IMR-90 (cell line): ENCODE measurements at regions not wholly inside any gene's neighbourhood (a gene's known extent, or its start where the extent isn't known, plus 50 kb on each side); places are given as distances from the start of the nearest gene placed in this dataset.

Source experiments
- ATAC-seq: fragments of 200-7000 bp; cut with Tn5 transposase; 2 replicates; pipeline ENCODE4 v1.9.1; 2020; ENCODE audit warnings: low read depth, mild to moderate bottlenecking, moderate library complexity
- BruUV-seq: library from RNA; stranded (reverse); fragments of 400-500 nt; replicated peaks from 2 replicates; lab custom pipeline; 2021; lab: Mats Ljungman, UMichigan
- CTCF ChIA-PET: fragments of 300-600 bp; formaldehyde crosslinking; extraction: SDS; loops from one replicate; lab custom pipeline; 2021; ENCODE audit warnings: antibody characterized with exemption; lab: Yijun Ruan, JAX
- POLR2A ChIA-PET: fragments of 300-600 bp; sonication (Branson Sonifier 250); formaldehyde crosslinking; loops from one replicate; lab custom pipeline; 2022; ENCODE audit warnings: antibody characterized with exemption; ENCODE audit not compliant: unreplicated experiment; lab: Charles Lee
- DNase-seq: peaks from one replicate; pipeline ENCODE4 v3.0.0; 2013
- H2AFZ ChIP-seq: replicated peaks from 2 replicates; pipeline ENCODE3; 2013; ENCODE audit warnings: low read length, mild to moderate bottlenecking; ENCODE audit not compliant: poor library complexity
- H2AK5ac ChIP-seq: 2 replicates; pipeline ENCODE4 v1.6.1; 2013; ENCODE audit warnings: low read depth, low read length, inconsistent platforms
- H2AK9ac ChIP-seq: replicated peaks from 2 replicates; pipeline ENCODE3; 2013; ENCODE audit warnings: mild to moderate bottlenecking, low read depth, low read length, moderate library complexity; ENCODE audit not compliant: poor library complexity
- H2BK120ac ChIP-seq: 2 replicates; pipeline ENCODE4 v1.6.1; 2013; ENCODE audit warnings: low read depth, low read length, inconsistent platforms
- H2BK15ac ChIP-seq: 3 replicates; pipeline ENCODE4 v1.6.1; 2013; ENCODE audit warnings: low read depth, low read length, inconsistent platforms
- H2BK20ac ChIP-seq: 2 replicates; pipeline ENCODE4 v1.6.1; 2013; ENCODE audit warnings: low read depth, mild to moderate bottlenecking, inconsistent platforms, low read length, moderate library complexity
- H2BK5ac ChIP-seq: 2 replicates; pipeline ENCODE4 v1.6.1; 2013; ENCODE audit warnings: mild to moderate bottlenecking, low read depth, low read length, inconsistent platforms; ENCODE audit not compliant: poor library complexity, severe bottlenecking
- H3K14ac ChIP-seq: replicated peaks from 2 replicates; pipeline ENCODE4 v1.6.1; 2013; ENCODE audit warnings: low read depth, low read length, inconsistent platforms
- H3K18ac ChIP-seq: 2 replicates; pipeline ENCODE4 v1.6.1; 2013; ENCODE audit warnings: low read depth, low read length, control low read depth
- H3K23ac ChIP-seq: 2 replicates; pipeline ENCODE4 v1.6.1; 2013; ENCODE audit warnings: low read depth, low read length, inconsistent platforms
- H3K27ac ChIP-seq: 2 replicates; pipeline ENCODE4 v1.5.1; 2013; ENCODE audit warnings: mild to moderate bottlenecking, control low read depth, low read length; ENCODE audit not compliant: insufficient read depth
- H3K27me3 ChIP-seq: 2 replicates; pipeline ENCODE4 v1.6.1; 2013; ENCODE audit warnings: low read length; ENCODE audit not compliant: control insufficient read depth, insufficient read depth
- H3K36me3 ChIP-seq: 2 replicates; pipeline ENCODE4 v1.6.1; 2013; ENCODE audit warnings: low read length, mixed read lengths; ENCODE audit not compliant: control insufficient read depth, insufficient read depth
- H3K4ac ChIP-seq: 2 replicates; pipeline ENCODE4 v1.6.1; 2013; ENCODE audit warnings: low read depth, low read length, inconsistent platforms
- H3K4me1 ChIP-seq: 2 replicates; pipeline ENCODE4 v1.6.1; 2013; ENCODE audit warnings: low read length, mixed read lengths; ENCODE audit not compliant: control insufficient read depth, insufficient read depth
- H3K4me2 ChIP-seq: 2 replicates; pipeline ENCODE4 v1.6.1; 2013; ENCODE audit warnings: low read depth, mild to moderate bottlenecking, control low read depth, low read length, moderate library complexity
- H3K4me3 ChIP-seq: 2 replicates; pipeline ENCODE4 v1.5.1; 2013; ENCODE audit warnings: low read depth, mild to moderate bottlenecking, control low read depth, low read length, moderate library complexity; ENCODE audit not compliant: insufficient read depth
- H3K56ac ChIP-seq: 2 replicates; pipeline ENCODE4 v1.6.1; 2013; ENCODE audit warnings: low read length, inconsistent platforms; ENCODE audit not compliant: insufficient read depth; ENCODE audit errors: extremely low read depth
- H3K79me1 ChIP-seq, 2 experiments: 2 replicates each; pipeline ENCODE4 v1.6.1; 2013; ENCODE audit warnings: low read length in 2 of 2, inconsistent platforms in 1 of 2, low read depth in 1 of 2
- H3K9ac ChIP-seq: 2 replicates; pipeline ENCODE4 v1.6.1; 2013; ENCODE audit warnings: low read depth, low read length, control low read depth
- H3K9me1 ChIP-seq: 2 replicates; pipeline ENCODE4 v1.6.1; 2013; ENCODE audit warnings: low read length, inconsistent platforms; ENCODE audit not compliant: insufficient read depth
- H3K9me3 ChIP-seq: 2 replicates; pipeline ENCODE4 v1.6.1; 2013; ENCODE audit warnings: low read length; ENCODE audit not compliant: control insufficient read depth, insufficient read depth
- H4K20me1 ChIP-seq: 2 replicates; pipeline ENCODE4 v1.6.1; 2013; ENCODE audit warnings: low read length, inconsistent platforms; ENCODE audit not compliant: insufficient read depth
- H4K5ac ChIP-seq: 2 replicates; pipeline ENCODE4 v1.6.1; 2013; ENCODE audit warnings: mild to moderate bottlenecking, low read depth, low read length, control low read depth
- H4K8ac ChIP-seq, 2 experiments: 2 replicates each; pipeline ENCODE4 v1.6.1; 2013; ENCODE audit warnings: low read depth in 2 of 2, low read length in 2 of 2, control low read depth in 1 of 2, inconsistent platforms in 1 of 2
- H4K91ac ChIP-seq: 2 replicates; pipeline ENCODE4 v1.6.1; 2013; ENCODE audit warnings: low read depth, low read length, inconsistent platforms; ENCODE audit not compliant: insufficient read depth
- CEBPB ChIP-seq: IDR thresholded peaks from 2 replicates; pipeline ENCODE4 v1.6.1; 2012; ENCODE audit warnings: low read depth, low read length, improper control_type of control experiment
- MAFK ChIP-seq: IDR thresholded peaks from 2 replicates; pipeline ENCODE4 v1.6.1; 2012; ENCODE audit warnings: low read depth, low read length, improper control_type of control experiment
- MXI1 ChIP-seq: IDR thresholded peaks from 2 replicates; pipeline ENCODE4 v1.6.1; 2012; ENCODE audit warnings: low read depth, mild to moderate bottlenecking, low read length, moderate library complexity, borderline replicate concordance
- NFE2L2 ChIP-seq: fragments of 150-350 bp; IDR thresholded peaks from 2 replicates; pipeline ENCODE4 v1.6.1; 2016; ENCODE audit warnings: low read depth, mild to moderate bottlenecking, low read length
- RCOR1 ChIP-seq: IDR thresholded peaks from 2 replicates; pipeline ENCODE4 v1.6.1; 2012; ENCODE audit warnings: mild to moderate bottlenecking, low read length, improper control_type of control experiment; ENCODE audit not compliant: insufficient replicate concordance
- RFX5 ChIP-seq: IDR thresholded peaks from 2 replicates; pipeline ENCODE4 v1.8.0; 2012; ENCODE audit warnings: low read depth, mild to moderate bottlenecking, low read length, moderate library complexity
- SMC3 ChIP-seq: fragments of 150-350 bp; IDR thresholded peaks from 2 replicates; pipeline ENCODE4 v1.6.1; 2016; ENCODE audit warnings: low read depth, mild to moderate bottlenecking, antibody characterized with exemption, low read length, moderate library complexity
- WGBS, 2 experiments: methylation state at CpG; one replicate each; pipeline versions ENCODE4 v1.1.5 to v1.1.7; 2013; ENCODE audit warnings: missing lambda C conversion rate in 2 of 2; ENCODE audit not compliant: insufficient read length in 1 of 2; ENCODE audit errors: extremely low coverage in 2 of 2; 5-methylcytosine and 5-hydroxymethylcytosine counted together
- dilution Hi-C: fragments of 300-500 bp; cut with HindIII; formaldehyde crosslinking; loops from one replicate; pipeline ENCODE4 v1.14.3; 2018; ENCODE audit warnings: low sequenced_read_pairs; ENCODE audit not compliant: unreplicated experiment
- in situ Hi-C: fragments of 300-500 bp; cut with MboI; formaldehyde crosslinking; loops from 3 replicates; pipeline ENCODE4 v1.14.3; 2019; ENCODE audit warnings: low sequenced_read_pairs, inconsistent platforms, mixed read lengths
- intact Hi-C: fragments of 100-400 bp; cut with micrococcal nuclease; formaldehyde crosslinking; loops from 2 replicates; pipeline ENCODE4 v1.10.0; 2022
- TF ChIP-seq, protein P1 (sequence below): conservative IDR thresholded peaks from 2 replicates; pipeline ENCODE4 v1.5.1; 2012; ENCODE audit warnings: mild to moderate bottlenecking, low read depth, low read length, improper control_type of control experiment
- TF ChIP-seq, protein P2 (sequence below): fragments of 150-350 bp; IDR thresholded peaks from 2 replicates; pipeline ENCODE4 v1.6.1; 2016; ENCODE audit warnings: low read depth, mild to moderate bottlenecking, low read length, moderate library complexity, borderline replicate concordance

DNA sequence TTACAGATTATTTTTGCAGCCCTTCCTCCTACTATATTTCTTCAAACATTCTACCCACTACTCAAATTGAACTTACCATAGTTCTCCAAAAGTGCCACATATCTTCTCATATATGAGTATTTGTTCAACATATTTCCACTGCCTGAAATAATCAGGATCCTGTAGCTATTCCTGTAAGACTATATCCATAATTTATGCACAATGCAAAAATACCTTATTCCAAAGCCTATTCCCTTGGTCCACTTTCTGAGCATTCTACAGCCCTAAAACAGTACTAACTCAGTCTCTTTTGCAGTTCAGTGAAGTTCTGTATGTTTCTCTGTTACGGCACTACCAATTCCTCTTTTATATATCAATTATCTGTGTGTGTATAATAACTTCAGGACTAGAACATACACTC lies 1283.7 kb upstream of the ADGRL2 start:
- Histone ChIP-seq H4K5ac (no peak overlapping the region), H3K4me1 (no peaks in the 10 kb centered on the region), H3K27me3 (no peaks in the 10 kb centered on the region), H3K9me1 (no peaks in the 10 kb centered on the region), H2BK15ac (no peak overlapping the region), H3K9me3 (no peaks in the 10 kb centered on the region), H3K56ac (no peak overlapping the region), H3K4ac (no peak overlapping the region), H3K4me2 (no peak overlapping the region), H2BK5ac (no peak overlapping the region), H3K4me3 (no peak overlapping the region), H4K8ac (no peak overlapping the region), H3K23ac (no peak overlapping the region), H3K79me1 (no peaks in the 10 kb centered on the region), H3K9ac (no peak overlapping the region), H3K14ac (no peak overlapping the region), H3K18ac (no peak overlapping the region), H2AK5ac (no peak overlapping the region), H2BK20ac (no peak overlapping the region), H3K27ac (no peak overlapping the region), H4K91ac (no peak overlapping the region), H4K20me1 (no peaks in the 10 kb centered on the region), H2AFZ (no peak overlapping the region), H3K36me3 (no peaks in the 10 kb centered on the region), H2BK120ac (no peak overlapping the region), H2AK9ac (no peak overlapping the region)
- no TSS peak for BruUV-seq
- no CpG with 5 or more reads among the region's 1 CpG for WGBS, 2 experiments
- POLR2A ChIA-PET, result no interaction called here
- TF ChIP-seq NFE2L2 (no peak), RCOR1 (no peak), RFX5 (no peak), MXI1 (no peak), CEBPB (no peak), MAFK (no peak), SMC3 (no peak)
- TF ChIP-seq, protein P1, sequence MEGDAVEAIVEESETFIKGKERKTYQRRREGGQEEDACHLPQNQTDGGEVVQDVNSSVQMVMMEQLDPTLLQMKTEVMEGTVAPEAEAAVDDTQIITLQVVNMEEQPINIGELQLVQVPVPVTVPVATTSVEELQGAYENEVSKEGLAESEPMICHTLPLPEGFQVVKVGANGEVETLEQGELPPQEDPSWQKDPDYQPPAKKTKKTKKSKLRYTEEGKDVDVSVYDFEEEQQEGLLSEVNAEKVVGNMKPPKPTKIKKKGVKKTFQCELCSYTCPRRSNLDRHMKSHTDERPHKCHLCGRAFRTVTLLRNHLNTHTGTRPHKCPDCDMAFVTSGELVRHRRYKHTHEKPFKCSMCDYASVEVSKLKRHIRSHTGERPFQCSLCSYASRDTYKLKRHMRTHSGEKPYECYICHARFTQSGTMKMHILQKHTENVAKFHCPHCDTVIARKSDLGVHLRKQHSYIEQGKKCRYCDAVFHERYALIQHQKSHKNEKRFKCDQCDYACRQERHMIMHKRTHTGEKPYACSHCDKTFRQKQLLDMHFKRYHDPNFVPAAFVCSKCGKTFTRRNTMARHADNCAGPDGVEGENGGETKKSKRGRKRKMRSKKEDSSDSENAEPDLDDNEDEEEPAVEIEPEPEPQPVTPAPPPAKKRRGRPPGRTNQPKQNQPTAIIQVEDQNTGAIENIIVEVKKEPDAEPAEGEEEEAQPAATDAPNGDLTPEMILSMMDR, result no peak
- TF ChIP-seq, protein P2, sequence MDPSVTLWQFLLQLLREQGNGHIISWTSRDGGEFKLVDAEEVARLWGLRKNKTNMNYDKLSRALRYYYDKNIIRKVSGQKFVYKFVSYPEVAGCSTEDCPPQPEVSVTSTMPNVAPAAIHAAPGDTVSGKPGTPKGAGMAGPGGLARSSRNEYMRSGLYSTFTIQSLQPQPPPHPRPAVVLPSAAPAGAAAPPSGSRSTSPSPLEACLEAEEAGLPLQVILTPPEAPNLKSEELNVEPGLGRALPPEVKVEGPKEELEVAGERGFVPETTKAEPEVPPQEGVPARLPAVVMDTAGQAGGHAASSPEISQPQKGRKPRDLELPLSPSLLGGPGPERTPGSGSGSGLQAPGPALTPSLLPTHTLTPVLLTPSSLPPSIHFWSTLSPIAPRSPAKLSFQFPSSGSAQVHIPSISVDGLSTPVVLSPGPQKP, result no peak
- ATAC-seq (no peak), DNase-seq (no peak)
- in situ Hi-C loops (no loop called here), intact Hi-C loops (no loop called here), dilution Hi-C loops (no loop called here)
- CTCF ChIA-PET, result no interaction called here
